Epithelial cell of prostate (primary cell): ENCODE measurements at regions not wholly inside any gene's neighbourhood (a gene's known extent, or its start where the extent isn't known, plus 50 kb on each side); places are given as distances from the start of the nearest gene placed in this dataset.
A peak's percentile ranks its signal among the peaks of the same experiment; 100 is the strongest.

Source experiments
- DNase-seq: peaks from one replicate; pipeline ENCODE4 v3.0.0-alpha.2; 2011; ENCODE audit warnings: low read depth, low spot score
- H3K27ac ChIP-seq: fragments of 450-650 bp; 2 replicates; pipeline ENCODE4 v1.5.1; 2017; ENCODE audit warnings: mild to moderate bottlenecking

DNA sequence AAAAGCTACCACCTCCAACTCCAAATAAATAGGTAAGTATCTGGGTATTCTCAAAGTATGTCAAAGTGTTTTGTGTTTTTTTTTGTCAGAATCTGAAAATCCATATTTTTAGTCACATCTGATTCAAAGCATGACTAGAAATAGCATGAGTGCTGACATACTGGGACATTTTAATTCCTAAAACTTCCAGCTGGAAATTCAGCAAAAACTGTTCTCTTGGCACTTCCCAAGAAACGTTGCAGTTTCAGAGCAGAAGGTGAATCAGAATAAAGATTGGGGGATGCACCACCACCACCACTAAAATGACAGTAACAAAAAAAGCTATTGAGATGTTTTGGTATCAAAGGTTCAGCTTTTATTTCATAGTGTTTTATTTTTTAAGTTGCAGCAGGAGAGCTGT is 724.6 kb upstream of the CELF2 start:
- no peak for DNase-seq
- H3K27ac ChIP-seq: no peak overlapping the region

DNA sequence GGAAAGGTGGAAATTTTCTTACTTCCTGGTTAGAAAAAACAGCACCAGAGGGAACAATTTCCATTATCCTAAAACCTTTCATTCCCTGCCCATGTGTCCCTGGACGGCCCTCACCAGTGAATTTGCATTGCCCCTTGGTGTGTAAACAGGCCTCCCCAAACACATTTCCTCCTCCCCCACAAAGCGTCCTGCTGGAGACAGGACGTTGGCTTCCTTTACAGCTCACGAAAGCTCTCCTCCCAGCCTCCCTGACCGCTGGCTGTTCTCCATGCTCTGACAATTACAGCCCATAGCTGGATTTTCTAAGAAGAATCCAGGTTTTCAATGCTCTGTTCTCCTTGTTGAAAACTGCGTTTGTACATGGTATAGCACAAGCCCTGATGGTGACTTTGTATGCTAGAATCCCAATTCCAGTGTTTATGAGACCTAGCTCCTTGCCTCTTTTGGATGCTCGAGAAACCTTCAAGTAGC is 724.2 kb upstream of the CELF2 start:
- no peak for DNase-seq
- H3K27ac ChIP-seq: no peak overlapping the region

DNA sequence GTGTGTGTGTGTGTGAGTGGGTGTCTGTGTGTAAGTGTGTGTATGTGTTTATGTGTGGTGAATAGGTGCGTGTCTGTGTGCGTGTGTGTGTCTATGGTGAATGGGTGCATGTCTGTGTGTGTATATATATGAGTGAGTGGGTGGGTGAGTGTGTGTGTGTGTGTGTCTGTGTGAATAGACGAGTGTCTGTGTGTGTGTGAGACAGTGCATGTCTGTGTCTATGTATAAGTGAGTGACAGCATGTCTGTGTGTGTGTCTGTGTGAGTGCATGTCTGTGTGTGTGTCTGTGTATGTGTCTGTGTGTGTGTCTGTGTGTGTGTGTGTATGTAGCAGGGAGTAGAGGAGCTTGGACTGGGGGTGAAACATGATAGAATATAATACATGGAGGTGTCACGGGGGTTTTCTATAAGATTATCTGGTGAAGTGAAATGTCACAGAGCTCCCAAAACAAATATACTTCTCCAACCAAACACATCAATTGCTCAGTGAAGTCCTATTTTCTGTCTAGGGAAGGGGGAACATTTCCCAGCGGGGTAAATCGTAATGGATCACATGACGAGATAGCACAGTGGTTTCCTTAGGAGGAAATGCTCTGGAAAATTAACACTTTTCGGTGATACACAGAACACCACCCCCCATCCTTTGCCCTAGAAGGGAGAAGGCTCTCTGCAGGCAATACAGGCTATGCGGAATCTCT is 723.3 kb upstream of the CELF2 start:
- no peak overlapping the region for H3K27ac ChIP-seq
- DNase-seq: no peak

DNA sequence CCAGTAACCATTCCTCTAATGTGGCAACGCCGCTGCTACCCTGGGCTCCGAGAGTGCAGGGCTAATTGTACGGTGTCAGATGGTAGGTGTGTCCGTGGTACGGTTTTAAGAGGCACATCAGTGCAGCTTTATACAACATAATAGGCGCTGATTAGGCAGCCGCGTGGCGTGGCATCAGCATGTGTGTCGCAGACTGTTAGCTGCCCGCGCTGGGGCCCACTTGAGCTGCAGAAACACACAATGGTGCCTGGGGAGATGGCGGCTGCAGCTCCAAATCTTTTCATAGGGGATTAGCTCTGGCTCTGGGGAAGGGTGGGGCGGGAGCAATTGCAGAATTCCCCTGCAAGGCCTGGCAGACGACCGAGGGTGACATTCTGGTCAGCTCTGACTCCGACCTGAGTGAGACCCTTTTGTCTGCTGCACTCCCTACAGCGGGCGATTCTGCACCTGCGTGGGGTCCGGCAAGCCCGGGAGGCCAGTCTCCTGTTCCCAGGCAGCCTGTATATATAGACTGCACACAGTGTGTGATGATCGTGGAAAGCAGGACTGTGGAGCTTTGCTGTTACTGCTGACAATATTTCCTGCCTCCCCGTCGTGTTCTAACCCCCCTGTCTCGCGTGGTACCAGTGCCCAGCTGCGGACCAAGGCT is 722.7 kb upstream of the CELF2 start:
- H3K27ac ChIP-seq: no peak overlapping the region

DNA sequence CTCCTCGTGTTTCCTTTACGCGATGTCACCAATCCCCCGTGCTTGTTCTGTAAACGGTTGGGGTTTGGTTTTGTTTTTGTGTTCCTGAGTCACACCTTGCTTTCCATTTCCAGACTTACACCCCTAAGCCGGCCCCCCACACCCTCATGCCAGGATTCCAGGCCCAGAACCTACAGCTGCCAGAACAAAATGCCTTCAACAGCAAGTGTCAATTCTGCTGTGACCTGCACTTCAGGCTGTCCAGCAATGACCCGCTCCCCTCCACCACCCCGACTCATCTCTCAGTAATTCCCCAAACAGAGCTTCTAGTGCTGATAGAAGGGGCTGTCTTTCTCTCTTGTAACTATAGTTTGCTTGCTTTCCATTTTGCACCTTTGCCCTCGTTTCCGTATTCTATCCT is 722.1 kb upstream of the CELF2 start:
- no peak overlapping the region for H3K27ac ChIP-seq
- DNase-seq: no peak

More for the DNA sequence above, 722.7 kb upstream of the CELF2 start:
- DNase-seq: no peak

DNA sequence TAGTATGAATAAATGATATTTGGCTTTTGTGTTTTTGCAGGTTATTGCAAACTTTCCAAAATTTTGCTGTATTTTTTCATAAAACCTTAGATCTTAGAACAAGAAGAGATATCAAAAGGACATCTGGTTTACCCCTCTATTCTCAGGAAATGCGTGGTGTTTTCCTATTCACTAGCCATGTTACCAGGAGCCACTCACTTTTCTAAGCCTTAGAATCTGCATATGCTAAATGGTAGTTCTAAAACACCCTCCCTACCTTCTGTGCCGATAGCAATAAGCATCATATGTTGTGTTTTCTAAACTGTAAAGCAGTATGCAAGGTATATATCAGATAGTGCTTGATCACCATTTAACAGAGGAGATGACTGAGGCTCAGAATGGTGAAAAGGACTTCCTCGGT is 715.0 kb upstream of the CELF2 start:
- DNase-seq: no peak
- no peak overlapping the region for H3K27ac ChIP-seq

DNA sequence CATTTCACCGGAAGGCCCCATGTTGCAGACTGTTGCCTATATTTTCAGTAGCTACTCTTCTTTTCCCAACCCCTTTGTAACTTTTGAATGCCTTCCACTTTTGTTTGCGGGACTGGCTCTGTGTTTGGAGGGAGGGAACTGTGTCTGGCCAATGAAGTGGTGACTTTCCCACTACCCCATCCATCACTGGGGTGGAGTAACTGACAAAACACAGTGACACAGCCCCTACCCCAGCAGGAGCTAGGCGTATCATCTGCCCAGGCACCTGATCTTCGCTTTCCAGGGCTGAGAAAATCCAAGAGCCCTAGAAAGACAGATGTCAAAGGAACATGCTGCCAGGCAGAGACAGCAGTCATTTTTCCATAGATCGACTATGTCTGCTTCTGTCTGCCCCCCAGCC is 710.6 kb upstream of the CELF2 start:
- H3K27ac ChIP-seq: no peak overlapping the region
- DNase-seq: no peak

DNA sequence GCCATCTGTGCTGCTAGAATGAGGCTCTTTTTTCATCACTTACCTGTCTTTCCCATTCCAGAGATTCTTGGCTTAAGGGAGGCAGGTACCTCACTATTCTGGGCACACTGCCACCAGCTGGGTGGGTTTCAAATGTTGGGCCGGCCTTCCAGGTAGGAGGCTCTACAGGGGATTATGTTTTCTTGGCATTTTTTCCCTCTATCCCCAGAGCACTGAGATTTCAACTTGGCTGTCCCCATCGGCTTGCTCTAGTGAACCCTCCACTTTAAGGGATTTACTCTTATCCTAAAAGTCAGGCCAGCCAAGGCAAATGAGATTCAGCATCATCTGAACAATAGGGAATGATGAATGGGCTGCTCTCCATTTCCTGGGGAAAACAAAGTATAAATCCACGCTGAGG is 710.1 kb upstream of the CELF2 start:
- H3K27ac ChIP-seq: no peak overlapping the region
- no peak for DNase-seq

DNA sequence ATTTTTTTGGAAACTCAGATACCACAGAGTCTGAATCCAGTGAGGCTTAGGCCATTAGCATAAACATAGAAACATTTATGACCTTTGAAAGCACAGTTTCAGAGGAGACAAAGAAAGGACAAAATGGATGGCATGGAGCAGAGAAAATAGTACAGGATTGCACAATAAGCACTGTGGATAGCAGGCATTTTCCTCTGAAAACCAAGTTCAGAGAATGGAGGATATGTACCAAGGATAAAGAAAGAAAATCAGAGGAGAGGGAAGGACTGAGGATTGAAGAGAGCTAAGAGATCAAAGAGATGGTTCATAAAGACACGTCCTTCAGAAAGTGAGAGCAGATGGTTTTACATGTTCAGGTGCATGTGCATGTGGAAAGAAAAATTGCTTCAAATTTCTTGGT is 707.2 kb upstream of the CELF2 start:
- no peak for DNase-seq
- H3K27ac ChIP-seq: no peak overlapping the region

DNA sequence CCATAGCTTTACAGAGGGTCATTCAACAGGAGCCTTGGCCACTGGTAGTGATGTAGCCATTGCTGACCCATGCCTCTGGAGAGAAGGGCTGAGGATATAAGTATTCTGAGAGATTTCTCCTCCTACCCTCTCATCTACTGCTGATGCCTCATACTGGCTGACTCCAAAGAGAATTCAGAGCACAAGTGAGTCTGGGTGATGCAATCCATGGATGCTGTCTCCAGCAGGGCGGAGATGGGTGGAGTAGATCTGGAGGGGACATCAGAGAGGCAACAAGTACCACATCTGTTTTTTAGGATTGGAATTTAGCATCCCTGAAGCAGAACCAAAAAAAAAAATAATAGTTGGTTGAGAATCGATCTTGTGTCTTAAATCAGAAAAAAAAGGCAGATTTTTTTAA is 705.7 kb upstream of the CELF2 start:
- no peak for DNase-seq
- H3K27ac ChIP-seq: no peak overlapping the region

DNA sequence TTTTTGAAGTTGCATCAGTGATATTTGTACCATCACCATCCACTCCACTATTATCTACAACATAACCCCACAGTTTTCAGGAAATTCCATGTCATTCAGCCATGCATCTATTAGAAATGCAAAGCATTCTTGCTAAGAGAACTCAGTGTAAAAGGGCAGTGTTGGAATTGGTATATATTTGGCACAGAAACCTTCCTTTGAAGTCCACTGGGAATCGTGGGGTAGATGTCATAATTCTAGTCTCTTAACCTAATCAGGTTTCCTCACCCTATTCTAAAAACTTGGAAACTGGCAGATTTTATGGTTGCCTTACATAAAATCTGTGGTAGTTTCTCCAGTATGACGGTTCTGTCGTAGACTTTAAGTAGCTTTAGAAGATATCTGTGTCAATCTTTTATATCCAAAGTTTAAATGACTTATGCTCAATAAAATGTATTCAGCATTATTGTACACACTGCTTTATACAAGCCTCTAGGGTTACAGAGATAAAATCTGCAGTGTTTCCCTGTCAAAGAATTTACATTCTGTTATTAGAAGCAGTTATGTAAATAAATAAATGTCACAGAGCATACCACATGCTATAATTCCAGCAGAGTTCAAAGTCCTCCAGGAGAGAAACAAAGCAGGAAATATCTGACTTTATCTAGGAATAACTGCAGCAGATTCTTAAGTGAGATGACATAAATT is 704.4 kb upstream of the CELF2 start:
- no peak overlapping the region for H3K27ac ChIP-seq
- DNase-seq: no peak

DNA sequence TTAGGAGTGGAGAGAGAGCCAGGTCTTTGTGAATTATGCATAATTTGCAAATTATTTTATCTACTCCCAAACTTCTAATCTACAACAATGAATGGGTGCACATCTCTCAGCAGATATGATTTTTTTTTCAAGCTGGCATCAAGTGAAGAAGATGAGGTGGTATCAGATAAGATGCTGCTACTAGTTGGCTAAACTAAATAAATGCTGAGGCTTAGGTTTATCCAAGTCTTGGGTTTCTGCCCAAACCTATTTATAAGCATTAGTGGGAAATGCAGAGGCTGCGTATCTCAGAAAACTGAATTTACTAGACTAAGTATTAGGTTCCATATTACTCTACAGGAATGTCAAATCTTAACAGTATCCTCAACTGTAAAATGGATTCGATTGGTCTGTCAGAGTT is 703.0 kb upstream of the CELF2 start:
- no peak overlapping the region for H3K27ac ChIP-seq
- no peak for DNase-seq

DNA sequence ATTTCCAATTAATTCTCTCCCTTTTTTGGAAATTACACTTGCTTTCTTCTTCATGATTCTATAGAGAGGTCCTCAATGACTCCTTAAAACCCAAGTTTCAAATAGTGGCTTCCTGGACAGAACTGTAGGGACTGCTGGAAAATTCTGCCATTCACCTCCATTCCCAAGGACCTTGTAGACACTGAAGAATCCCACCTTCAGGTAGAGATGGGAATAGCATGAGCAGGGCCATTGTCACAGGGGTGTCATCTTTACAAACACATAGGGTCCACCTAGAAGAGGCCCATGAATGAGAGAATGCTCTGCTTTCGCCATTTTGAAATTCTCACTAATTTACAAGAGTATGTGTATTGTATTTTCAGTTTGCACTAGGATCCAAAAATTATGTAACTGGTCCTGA is 701.7 kb upstream of the CELF2 start:
- no peak for DNase-seq
- no peak overlapping the region for H3K27ac ChIP-seq

DNA sequence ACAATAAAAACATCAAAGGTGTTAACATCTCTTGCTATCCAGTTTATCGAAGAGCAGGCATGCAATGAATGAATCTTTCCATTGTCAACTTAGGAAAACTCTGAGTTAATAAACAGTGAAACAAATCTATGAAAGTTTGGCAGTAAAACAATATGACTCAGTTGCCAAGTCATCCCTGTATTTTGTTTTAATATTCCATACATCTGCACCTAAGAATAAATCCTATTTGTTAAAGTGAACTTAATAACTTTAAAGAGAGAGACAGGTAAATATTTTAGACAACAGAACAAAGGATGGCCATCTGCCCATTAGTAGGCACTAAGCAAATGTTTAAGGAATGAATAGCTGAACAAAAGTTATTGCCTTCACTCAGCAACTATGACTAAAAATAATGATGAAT is 700.5 kb upstream of the CELF2 start:
- no peak for DNase-seq
- no peak overlapping the region for H3K27ac ChIP-seq

DNA sequence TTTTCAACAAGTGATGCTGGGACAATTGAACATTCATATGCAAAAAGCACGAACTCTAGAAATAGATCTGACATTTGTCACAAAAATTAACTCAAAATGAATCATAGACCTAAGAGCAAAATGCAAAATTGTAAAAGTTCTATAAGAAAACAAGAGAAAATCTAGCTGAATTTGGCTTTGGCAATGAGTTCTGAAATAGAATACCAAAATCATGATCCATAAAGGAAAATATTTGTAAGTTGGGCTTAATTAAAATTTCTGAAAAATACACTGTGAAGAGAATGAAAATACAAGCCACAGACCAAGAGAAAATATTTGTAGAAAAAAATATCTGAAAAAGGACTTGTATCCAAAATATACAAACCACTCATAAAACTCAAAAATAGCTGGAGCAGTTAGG is 698.8 kb upstream of the CELF2 start:
- DNase-seq: no peak
- H3K27ac ChIP-seq: no peak overlapping the region

DNA sequence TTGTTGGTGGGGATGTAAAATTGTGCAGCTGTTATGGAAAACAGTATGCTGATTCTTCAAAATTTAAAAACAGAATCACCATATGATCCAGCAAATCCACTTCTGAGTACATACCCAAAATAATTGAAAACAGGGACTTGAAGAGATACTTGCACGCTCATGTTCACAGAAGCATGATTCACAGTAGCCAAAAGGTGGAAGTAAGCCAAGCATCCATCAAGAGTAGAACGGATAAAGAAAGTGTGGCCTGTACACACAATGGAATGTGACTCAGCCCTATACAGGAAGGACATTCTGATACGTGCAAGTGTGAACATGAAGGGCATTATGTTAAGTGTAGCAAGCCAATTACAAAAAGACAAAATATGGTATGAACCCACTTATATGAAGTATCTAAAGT is 696.7 kb upstream of the CELF2 start:
- peak overlapping the region; percentile 33 for H3K27ac ChIP-seq
- peak; percentile 90 for DNase-seq

DNA sequence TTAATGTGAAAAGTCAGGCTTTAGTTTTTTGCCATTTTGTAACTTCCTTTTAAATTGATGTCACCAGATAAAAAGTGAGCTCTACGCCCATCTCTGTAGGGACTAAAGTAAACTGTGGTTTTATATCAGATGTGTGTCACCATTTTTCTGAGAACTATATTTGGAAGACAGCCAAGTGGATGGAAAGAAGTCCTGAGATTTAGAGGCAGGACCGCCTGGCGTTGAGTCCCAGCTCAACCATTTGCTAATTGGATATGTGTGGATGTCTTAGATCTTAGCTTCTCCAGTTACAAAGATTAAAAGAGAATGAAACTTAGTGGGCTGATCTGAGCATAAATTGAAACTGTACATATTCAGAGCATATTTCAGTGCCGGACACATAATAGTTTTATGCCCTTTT is 691.6 kb upstream of the CELF2 start:
- no peak for DNase-seq
- no peak overlapping the region for H3K27ac ChIP-seq

DNA sequence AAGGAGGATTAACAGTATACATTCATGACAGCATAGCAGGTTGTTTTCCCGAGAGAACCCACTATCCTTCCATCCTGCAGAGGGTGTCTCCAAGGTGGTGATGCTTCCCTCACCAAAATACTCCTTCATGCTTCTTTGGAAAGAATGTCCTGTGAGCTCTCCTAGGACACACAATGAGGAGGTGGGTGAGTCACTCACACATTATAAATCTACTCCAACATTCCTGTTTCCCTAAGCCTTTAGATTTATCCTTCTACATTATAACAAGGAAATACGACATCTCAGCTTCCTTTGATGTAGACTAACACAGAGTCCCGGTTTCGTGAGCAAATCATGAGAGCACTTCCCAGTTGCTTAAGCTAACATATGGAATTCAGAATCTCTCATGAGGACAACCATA is 689.7 kb upstream of the CELF2 start:
- H3K27ac ChIP-seq: no peak overlapping the region
- no peak for DNase-seq

DNA sequence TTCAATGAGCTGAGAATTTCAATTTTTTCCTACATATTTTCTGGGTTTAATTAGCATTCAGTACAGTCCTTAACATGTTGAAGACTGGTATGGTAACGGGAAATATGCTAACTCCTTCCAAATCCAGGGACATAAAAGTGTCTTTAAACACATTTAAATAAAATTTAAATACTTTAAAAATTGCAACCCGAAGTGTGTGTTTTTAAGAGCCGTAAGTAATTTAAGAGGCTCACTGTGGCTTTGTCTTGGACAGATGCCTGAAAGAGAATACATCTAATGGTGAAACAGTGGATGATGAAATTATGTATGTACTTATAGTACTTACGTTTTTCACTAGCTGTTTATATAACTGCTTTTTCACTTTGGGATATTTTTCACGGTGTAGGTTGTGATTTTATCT is 687.3 kb upstream of the CELF2 start:
- H3K27ac ChIP-seq: no peak overlapping the region
- no peak for DNase-seq

DNA sequence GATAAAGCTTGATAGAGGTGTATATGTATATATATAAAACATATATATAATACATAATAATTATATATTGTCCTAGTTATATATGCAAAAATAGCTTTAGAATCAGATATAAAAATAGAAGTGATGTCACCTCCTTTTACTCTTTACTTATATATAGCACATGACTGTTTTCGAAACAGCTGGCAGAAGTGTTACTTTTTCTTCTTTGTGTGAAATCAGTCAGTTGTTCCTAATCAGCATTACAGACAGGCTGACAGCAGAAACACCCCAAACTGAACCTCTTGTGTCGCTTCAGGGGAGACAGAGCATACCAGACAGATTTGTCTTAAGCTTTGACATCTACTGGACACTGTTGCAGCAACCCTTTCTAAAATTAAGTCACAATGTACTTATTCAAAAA is 684.9 kb upstream of the CELF2 start:
- no peak for DNase-seq
- H3K27ac ChIP-seq: no peak overlapping the region

DNA sequence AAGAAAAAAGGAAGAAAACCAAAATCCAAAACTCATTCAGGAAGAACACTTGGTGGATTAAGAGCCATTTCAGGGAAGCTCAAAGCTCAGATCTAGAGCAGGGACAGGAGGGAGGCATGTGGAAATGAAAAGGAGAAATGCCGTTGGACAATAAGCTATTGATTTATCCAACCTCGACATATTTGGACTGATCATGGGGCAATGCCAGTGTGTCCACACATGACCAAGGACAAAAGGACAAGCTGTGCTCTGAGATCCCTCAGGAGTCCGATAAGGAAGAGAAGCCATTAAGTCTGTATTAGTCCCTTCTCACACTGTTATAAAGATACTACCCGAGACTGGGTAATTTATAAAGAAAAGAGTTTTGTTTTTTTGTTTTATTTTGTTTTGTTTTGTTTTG is 684.0 kb upstream of the CELF2 start:
- no peak overlapping the region for H3K27ac ChIP-seq
- DNase-seq: no peak

DNA sequence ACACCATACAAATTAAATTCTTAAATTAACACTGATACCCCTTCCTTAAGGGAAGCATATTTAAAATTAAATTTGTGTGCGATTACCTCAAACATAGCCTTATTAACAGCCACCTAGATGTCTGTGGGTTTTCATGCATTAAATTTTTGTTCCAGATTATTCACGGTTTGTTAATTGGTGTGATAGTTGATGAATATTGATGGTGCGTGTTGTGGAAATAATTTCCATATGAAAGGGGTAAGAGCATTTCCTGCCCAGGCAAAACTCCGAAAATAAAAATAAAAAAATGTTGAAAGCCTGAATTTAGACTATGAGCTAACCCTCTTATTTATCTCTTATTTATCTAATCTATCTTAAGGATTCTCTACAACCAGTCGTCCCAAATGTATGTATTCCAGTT is 679.3 kb upstream of the CELF2 start:
- H3K27ac ChIP-seq: no peak overlapping the region
- no peak for DNase-seq
